H54 (cell line): ENCODE measurements at regions not wholly inside any gene's neighbourhood (a gene's known extent, or its start where the extent isn't known, plus 50 kb on each side); places are given as distances from the start of the nearest gene placed in this dataset.

ENCODE experiments used
- DNase-seq: peaks from one replicate; pipeline ENCODE4 v3.0.0; 2011; ENCODE audit warnings: low spot score, mixed read lengths; ENCODE audit not compliant: insufficient read length
- FAIRE-seq: peaks from 3 replicates; lab custom pipeline; 2011; peaks lifted over from hg19 to GRCh38; lab: Jason Lieb, UNC
- POLR2A ChIP-seq: IDR thresholded peaks from 2 replicates; pipeline ENCODE4 v1.6.1; 2011; ENCODE audit warnings: low read depth, mild to moderate bottlenecking, low read length

DNA sequence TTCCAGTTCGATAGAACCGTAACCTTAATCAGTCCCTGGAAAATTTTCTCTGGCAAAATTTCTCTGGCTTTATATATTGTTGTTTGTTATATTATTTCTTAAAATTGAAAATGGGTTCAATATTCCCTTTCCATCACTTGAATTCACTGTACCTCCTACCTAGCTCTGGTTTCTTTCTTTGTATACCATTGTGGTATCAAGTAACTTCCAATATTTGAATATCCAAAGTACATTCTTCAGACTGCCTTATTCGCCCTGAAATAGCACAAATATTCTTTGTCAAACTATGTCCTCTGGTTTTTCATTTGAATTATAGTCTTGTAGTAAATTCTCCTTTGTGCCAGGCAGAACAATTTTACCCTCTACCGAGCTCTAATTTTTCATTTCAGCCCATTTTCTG lies 541.6 kb downstream of the REEP3 start:
- FAIRE-seq: no peak

DNA sequence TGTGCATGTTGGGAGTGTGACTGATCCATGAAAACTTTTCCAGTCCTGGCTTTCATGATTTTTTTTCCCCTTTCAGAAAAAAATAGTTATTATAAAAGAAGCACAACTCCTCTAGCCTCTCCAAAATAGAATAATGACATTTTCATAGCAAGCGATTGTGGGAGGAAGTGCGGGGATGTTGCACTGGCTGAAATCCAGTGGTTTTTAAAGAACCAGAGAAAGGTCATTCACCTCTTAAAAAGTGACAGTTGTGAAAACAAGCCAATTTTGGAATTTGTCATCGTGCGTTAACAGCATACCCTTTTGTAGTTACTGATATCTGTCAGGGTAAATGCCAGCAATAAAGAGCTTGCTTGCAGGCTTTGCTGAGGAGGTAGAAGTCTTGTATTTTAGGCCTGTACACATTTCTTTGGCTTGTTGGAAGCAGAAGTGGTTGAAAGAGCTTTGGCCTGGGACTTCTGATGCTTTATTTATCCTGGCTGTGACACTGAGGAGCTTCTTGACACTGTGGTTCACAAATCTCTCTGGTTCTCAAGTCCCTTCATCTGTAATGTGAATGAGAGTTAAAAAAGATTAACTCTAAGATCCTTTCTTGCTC lies 545.9 kb downstream of the REEP3 start:
- FAIRE-seq: no peak
- DNase-seq: no peak
- TF ChIP-seq POLR2A: no peak

More for the DNA sequence above, 541.6 kb downstream of the REEP3 start:
- no peak for DNase-seq
- no peak for TF ChIP-seq POLR2A

DNA sequence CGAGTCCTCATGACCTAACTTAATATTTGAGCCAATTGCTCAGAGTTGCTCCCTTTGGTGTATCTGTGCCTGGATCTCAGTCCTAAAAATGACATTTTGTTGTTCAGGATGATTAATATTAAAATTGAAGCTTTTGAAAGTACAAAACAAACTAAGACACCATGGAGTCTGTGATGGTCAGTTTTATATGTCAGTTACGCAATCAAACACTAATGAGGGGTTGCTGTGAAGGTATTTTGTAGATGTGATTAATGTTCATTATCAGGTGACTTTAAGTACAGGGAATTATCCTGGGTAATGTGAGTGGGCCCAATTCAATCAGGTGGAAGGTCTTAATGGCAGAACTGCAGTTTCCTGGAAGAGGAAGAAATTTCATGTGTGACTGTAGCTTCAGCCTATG lies 546.7 kb downstream of the REEP3 start:
- FAIRE-seq (no peak), DNase-seq (no peak)
- no peak for TF ChIP-seq POLR2A

DNA sequence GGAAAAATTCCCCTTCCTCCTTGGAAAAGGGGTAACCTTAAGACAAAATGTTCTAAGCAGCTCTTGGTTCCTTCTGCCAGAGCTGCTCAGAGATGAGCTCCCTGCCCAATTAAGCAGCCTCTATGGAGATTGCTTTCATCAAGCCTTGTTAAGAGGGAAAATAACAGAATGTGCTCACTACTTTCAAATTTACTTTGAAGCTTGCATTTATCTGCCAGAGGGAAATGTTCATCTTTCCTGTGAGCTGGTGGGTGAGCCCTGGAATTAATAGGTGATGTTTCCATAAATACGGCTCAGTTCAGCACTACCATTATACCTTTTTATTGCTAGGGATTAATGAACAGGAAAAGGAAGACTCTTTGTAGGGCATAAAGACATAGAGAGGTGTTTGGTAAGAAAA lies 549.0 kb downstream of the REEP3 start:
- no peak for TF ChIP-seq POLR2A
- no peak for DNase-seq
- FAIRE-seq: no peak

DNA sequence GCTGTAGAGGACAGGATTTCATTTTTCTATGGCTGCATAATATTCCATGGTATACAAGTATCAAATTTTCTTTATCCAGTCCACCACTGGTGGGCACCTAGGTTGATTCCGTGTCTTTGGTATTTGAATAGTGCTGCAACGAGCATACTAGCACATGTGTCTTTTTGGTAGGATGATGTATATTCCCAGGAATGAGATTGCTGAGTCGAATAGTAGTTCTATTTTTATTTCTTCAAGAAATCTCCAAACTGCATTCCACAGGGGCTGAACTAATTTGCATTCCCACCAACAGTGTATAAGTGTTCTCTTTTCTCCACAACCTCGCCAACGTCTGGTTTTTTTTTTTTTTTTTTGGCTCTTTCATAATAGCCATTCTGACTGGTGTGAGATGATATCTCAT lies 550.0 kb downstream of the REEP3 start:
- FAIRE-seq: no peak
- no peak for DNase-seq
- TF ChIP-seq POLR2A: no peak

DNA sequence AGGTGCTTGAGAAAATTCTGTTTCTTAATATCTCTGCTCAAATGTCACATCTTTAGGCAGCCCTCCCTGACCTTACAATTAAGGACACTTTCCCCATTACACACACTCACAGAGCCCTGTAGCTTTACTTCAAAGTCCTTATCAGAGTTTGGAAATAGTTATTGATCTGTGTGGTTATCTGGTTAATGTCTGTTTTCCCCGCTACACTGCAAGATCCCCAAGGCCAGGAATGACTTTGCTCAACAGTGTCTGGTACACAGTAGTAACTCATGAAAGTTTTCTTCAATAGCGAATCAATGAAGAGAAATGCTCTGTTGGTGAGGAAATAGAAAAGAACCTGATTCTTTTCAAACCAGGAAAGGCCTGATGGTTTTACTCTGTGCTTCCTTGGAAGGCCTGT lies 554.4 kb downstream of the REEP3 start:
- no peak for FAIRE-seq
- DNase-seq: no peak
- no peak for TF ChIP-seq POLR2A

DNA sequence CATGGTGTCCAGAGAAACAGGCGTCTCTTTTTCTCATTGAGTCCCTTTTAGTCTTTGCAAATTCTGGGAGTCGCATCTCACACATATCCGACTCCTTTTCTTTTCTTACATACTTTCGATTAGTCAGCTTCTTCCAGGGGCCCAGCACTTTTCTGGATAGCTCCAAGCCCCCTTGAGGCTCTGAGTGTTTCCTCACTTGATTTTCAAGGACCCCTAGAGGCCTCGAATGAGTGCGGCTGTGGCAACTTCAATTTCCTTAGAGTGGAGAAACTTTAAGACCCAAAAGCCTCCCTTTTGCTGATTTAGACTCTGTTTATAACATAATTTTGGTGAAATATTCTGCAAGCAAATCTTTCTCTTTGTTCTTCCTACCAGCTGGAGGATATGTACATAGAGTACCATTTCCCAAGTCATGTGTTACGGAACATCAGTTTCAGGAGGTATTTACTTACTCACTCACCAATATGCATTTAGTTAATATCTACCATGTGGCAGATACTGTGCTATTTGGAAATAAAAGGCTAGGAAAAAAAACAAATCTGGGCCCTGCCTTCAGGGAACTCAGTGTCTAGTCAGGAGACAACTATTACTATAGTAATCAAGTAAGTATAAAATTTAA lies 555.2 kb downstream of the REEP3 start:
- FAIRE-seq: no peak
- no peak for TF ChIP-seq POLR2A

DNA sequence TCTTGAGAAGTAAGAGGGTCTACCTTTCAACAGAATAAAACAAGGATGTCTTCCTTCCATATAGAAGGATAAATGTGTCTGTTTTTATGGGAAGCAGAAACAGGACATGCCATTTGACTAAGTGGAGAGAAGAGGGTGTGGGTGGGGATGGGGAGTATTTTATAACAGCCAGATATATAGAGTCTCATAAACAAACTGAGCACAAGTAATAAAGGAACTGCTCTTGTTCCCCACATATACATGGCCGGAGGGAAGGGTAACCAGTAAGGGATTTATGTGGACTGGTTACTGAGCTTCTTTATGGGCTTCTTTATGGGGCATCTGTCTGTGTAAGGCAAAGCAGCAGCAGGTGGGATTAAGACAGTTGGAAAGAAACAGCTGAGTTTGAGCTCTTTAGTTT lies 558.1 kb downstream of the REEP3 start:
- DNase-seq (no peak), FAIRE-seq (no peak)
- no peak for TF ChIP-seq POLR2A

More for the DNA sequence above, 555.2 kb downstream of the REEP3 start:
- no peak for DNase-seq

DNA sequence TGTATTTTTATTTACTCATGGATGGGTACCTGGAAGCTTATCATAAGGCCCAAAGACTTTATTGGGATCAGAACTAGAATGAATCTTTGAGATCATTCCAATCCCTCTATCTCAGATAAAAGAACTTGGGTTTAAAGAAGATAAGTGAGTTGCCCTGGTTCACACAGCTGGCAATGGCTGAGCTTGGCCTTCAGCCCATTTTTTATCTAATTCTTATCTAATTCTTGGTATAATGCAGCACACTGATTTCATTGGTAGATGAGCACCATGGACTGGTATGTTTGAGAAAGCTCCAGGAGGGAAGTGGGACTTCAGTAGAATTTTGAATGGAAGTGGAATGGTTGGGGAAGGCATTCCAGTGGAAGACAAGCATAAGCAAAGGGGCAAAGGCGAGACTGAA lies 558.9 kb downstream of the REEP3 start:
- no peak for FAIRE-seq
- no peak for DNase-seq
- TF ChIP-seq POLR2A: no peak

DNA sequence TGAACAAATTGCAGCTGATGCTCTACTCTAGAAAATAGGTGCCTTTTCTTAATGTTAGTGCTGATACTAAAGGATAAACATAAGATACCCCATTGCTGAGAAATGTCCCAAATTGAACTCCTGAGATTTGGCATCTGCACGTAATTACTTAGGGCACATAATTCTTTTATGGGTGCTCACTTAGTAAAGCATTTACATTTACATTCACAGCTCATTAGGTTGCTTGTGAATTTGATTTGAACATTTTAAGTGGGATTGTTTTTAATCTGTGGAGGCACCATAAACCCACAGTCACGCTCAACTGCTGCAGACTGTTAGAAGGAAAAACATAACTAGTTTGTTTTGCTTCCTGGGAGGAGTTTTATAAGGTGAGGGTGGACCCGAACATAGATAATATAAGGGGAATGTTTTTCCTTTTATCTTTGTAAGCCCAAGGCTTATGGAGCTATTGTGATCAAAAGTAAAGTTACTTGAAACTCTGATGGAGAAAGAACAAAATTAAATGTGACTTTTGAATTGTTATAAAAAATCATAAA lies 560.8 kb downstream of the REEP3 start:
- TF ChIP-seq POLR2A: no peak
- no peak for DNase-seq
- no peak for FAIRE-seq

DNA sequence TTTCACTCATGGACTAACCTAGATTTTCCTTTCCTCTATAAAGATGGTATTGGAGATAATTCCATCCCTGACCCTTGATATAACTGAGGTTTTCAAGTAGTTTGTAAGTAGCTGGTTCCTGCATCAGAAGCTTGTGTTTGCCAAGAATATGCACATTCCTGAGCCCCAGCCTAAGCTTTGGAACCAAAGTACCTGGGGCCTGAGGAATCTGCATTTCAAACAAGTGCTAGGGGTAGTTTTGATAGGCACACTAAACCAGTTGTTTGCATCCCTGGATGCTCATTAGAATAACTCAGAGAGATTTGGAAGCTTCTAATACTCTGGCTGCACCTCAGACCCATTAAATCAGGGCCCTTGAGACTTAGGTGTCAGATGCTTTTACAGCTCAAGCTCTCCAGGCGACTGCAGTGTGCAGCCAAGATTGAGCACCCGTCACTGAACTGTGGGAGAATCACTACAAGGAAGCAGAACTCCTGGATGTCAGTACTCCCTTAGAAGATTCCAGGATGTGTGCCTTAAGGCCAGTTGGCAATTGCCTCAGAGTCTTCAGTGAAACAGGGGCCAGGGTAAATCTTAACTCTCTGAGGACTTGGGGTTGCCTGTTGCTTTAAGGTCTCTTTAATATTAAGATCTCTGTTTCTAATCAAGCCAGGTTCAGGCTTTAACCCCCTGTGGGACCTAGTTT lies 565.0 kb downstream of the REEP3 start:
- no peak for TF ChIP-seq POLR2A

DNA sequence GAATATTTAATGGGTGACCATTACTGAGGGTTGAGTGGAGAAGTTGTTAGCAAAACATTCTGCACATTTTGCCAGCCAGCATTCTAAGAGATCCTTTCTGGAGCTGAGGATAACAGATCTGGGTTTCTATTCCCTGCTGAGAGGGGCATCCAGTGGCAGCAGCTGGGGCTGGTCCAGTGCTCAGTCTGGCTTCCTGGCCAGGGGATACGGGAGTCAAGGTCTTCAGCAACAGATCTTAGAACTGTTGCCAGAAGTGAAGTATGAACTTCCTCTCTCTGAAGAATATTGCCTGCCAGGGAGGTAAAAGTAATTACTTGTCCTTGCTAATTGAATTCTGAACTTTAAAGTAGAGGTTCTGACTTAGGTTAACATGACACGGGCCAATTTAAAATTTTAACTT lies 568.4 kb downstream of the REEP3 start:
- FAIRE-seq (no peak), DNase-seq (no peak)
- no peak for TF ChIP-seq POLR2A

More for the DNA sequence above, 565.0 kb downstream of the REEP3 start:
- no peak for FAIRE-seq
- DNase-seq: no peak

DNA sequence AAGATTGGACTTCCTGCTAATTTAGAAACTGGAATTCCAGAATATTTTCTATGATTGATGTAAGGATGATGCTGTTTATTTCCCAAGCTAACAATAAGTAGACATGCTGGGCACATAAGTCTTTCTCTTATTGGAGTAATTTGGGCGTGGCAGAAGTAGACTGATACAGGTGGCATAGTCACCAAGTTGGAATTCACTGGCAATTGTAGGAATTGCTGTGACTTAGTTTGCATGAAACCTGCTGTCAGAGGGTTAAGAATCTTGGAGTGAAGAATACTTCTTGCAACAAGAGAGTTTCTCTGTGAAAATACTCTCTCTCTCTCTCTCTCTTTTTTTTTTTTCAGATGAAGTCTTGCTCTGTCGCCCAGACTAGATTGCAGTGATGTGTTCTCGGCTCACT lies 569.7 kb downstream of the REEP3 start:
- DNase-seq: no peak
- FAIRE-seq: no peak
- no peak for TF ChIP-seq POLR2A

DNA sequence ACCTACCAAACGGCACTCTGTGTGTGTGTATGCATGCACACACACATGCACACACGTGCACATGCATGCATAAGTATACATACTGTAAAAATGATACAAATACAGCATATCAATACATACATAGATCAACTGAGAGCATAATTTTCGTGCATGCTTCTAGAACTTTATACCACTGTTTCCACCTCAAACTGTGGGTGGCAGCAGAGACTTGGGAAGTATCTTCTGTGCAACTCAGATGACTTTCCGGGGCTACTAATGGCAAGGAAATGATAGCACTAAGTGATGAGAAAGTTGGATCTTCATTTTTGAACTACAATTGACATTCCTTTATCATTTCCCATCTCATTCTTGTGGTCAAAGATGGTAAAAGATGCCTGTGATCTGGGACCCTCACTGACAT lies 570.7 kb downstream of the REEP3 start:
- FAIRE-seq (no peak), DNase-seq (no peak)
- TF ChIP-seq POLR2A: no peak
